DND-41 (cell line): ENCODE measurements at regions not wholly inside any gene's neighbourhood (a gene's known extent, or its start where the extent isn't known, plus 50 kb on each side); places are given as distances from the start of the nearest gene placed in this dataset.

ENCODE experiments used
- ATAC-seq: fragments of 200-7000 bp; cut with Tn5 transposase; 3 replicates; pipeline ENCODE4 v1.9.1; 2021; ENCODE audit warnings: low read depth; ENCODE audit not compliant: insufficient read depth
- DNase-seq: peaks from one replicate; pipeline ENCODE4 v3.0.0-alpha.2; 2020
- H2AFZ ChIP-seq: 2 replicates; pipeline ENCODE4 v1.6.0; 2012; ENCODE audit warnings: low read depth, low read length
- H3K27ac ChIP-seq: 2 replicates; pipeline ENCODE4 v1.5.1; 2012; ENCODE audit warnings: low read length, inconsistent platforms
- H3K27me3 ChIP-seq: fragments of 200-600 bp; sonication (generic); 2 replicates; pipeline ENCODE4 v1.6.0; 2012; ENCODE audit warnings: low read length, mild to moderate bottlenecking, inconsistent platforms; ENCODE audit not compliant: insufficient read depth, poor library complexity
- H3K36me3 ChIP-seq: 2 replicates; pipeline ENCODE4 v1.5.1; 2012; ENCODE audit warnings: low read length, inconsistent platforms; ENCODE audit not compliant: insufficient read depth
- H3K4me1 ChIP-seq: 2 replicates; pipeline ENCODE4 v1.5.1; 2012; ENCODE audit warnings: mild to moderate bottlenecking, low read length; ENCODE audit not compliant: insufficient read depth
- H3K4me2 ChIP-seq: 2 replicates; pipeline ENCODE4 v1.6.0; 2012; ENCODE audit warnings: mild to moderate bottlenecking, moderate library complexity, low read length, inconsistent platforms; ENCODE audit not compliant: insufficient read depth
- H3K4me3 ChIP-seq, 2 experiments: fragments of 200-600 bp in 1 of 2; shearing (Covaris generic) in 1 of 2; 2 replicates each; pipeline ENCODE4 v1.5.1; 2012 to 2016; ENCODE audit warnings: inconsistent platforms in 2 of 2, low read length in 2 of 2, mild to moderate bottlenecking in 2 of 2, low read depth in 1 of 2, moderate library complexity in 1 of 2
- H3K79me2 ChIP-seq: 2 replicates; pipeline ENCODE4 v1.6.0; 2012; ENCODE audit warnings: low read length, inconsistent platforms; ENCODE audit not compliant: insufficient read depth
- H3K9ac ChIP-seq: 2 replicates; pipeline ENCODE4 v1.6.0; 2012; ENCODE audit warnings: low read depth, mild to moderate bottlenecking, inconsistent platforms, low read length, moderate library complexity
- H3K9me3 ChIP-seq: 2 replicates; pipeline ENCODE4 v1.5.1; 2012; ENCODE audit warnings: low read length, moderate library complexity, mild to moderate bottlenecking, inconsistent platforms; ENCODE audit not compliant: insufficient read depth, severe bottlenecking
- H4K20me1 ChIP-seq: 2 replicates; pipeline ENCODE4 v1.6.0; 2012; ENCODE audit warnings: low read length; ENCODE audit not compliant: insufficient read depth
- EZH2 ChIP-seq: IDR thresholded peaks from 3 replicates; pipeline ENCODE4 v1.6.1; 2012; ENCODE audit warnings: borderline replicate concordance, low read depth, mild to moderate bottlenecking, moderate library complexity, low read length, inconsistent platforms; ENCODE audit not compliant: severe bottlenecking
- TF ChIP-seq, protein P1 (sequence below): IDR thresholded peaks from 2 replicates; pipeline ENCODE4 v1.5.1; 2012; ENCODE audit warnings: borderline replicate concordance, low read length, moderate library complexity, mild to moderate bottlenecking; ENCODE audit not compliant: poor library complexity, severe bottlenecking; ENCODE audit errors: extremely low read depth

- no peak for ATAC-seq
Measured at GRCh38 chr7:106369352-106369751, 84.6 kb upstream of the NAMPT start.

GRCh38 chr7:106367664-106368063, 82.9 kb upstream of the NAMPT start:
- H3K27me3 ChIP-seq, result peaks cover 14% of the 10 kb centered on the region
- DNase-seq (no peak), ATAC-seq (no peak)
- H3K4me2 ChIP-seq, result no peak overlapping the region
- H3K79me2 ChIP-seq, result no peaks in the 10 kb centered on the region
- TF ChIP-seq, protein P1, sequence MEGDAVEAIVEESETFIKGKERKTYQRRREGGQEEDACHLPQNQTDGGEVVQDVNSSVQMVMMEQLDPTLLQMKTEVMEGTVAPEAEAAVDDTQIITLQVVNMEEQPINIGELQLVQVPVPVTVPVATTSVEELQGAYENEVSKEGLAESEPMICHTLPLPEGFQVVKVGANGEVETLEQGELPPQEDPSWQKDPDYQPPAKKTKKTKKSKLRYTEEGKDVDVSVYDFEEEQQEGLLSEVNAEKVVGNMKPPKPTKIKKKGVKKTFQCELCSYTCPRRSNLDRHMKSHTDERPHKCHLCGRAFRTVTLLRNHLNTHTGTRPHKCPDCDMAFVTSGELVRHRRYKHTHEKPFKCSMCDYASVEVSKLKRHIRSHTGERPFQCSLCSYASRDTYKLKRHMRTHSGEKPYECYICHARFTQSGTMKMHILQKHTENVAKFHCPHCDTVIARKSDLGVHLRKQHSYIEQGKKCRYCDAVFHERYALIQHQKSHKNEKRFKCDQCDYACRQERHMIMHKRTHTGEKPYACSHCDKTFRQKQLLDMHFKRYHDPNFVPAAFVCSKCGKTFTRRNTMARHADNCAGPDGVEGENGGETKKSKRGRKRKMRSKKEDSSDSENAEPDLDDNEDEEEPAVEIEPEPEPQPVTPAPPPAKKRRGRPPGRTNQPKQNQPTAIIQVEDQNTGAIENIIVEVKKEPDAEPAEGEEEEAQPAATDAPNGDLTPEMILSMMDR, result no peak
- TF ChIP-seq EZH2, result no peak
- no peaks in the 10 kb centered on the region for H3K9me3 ChIP-seq
- no peaks in the 10 kb centered on the region for H4K20me1 ChIP-seq
- no peak overlapping the region for H3K4me3 ChIP-seq
- H3K36me3 ChIP-seq, result no peaks in the 10 kb centered on the region
- no peak overlapping the region for H3K9ac ChIP-seq
- no peak overlapping the region for H3K27ac ChIP-seq
- no peaks in the 10 kb centered on the region for H3K4me1 ChIP-seq
- no peak overlapping the region for H2AFZ ChIP-seq

More at GRCh38 chr7:106369352-106369751, 84.6 kb upstream of the NAMPT start:
- Histone ChIP-seq H2AFZ (no peak overlapping the region), H3K4me2 (no peak overlapping the region), H3K27ac (no peak overlapping the region), H4K20me1 (no peaks in the 10 kb centered on the region), H3K27me3 (peaks cover 18% of the 10 kb centered on the region), H3K79me2 (no peaks in the 10 kb centered on the region), H3K9ac (no peak overlapping the region), H3K36me3 (no peaks in the 10 kb centered on the region), H3K9me3 (no peaks in the 10 kb centered on the region), H3K4me3 (no peak overlapping the region), H3K4me1 (no peaks in the 10 kb centered on the region)
- DNase-seq, result no peak
- TF ChIP-seq EZH2, result no peak
- TF ChIP-seq, protein P1, result no peak

DNA sequence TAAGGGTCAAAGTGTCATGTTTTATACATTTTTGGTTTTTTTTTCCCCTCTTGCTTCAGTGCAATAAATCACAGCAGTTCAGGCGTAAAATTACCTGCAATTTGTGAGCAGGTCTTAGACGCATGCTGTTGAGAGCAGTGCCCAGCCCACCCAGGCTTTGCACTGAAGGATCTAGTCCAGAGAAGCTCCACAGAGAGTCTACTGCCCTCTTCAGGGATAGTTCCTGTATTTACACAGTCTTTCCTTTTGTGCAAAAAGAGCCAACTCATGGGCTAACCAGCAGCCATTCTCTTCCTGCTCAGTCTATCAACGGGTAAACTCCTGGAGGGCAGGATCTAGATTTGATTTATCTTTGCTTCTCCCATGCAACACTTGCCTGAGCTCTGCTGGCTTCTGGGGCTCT, 82.2 kb upstream of the NAMPT start:
- TF ChIP-seq, protein P1, result peak; percentile 32
- TF ChIP-seq EZH2, result no peak
- peak; percentile 56; the same call in 2 of the 3 replicates for ATAC-seq

More for the DNA sequence above, 82.2 kb upstream of the NAMPT start:
- Histone ChIP-seq H2AFZ (no peak overlapping the region), H4K20me1 (no peaks in the 10 kb centered on the region), H3K4me1 (no peaks in the 10 kb centered on the region), H3K27ac (no peak overlapping the region), H3K36me3 (no peaks in the 10 kb centered on the region), H3K9ac (no peak overlapping the region), H3K27me3 (peaks cover 14% of the 10 kb centered on the region), H3K4me2 (no peak overlapping the region), H3K9me3 (no peaks in the 10 kb centered on the region), H3K79me2 (no peaks in the 10 kb centered on the region), H3K4me3 (no peak overlapping the region)
- DNase-seq, result peak; percentile 5
